Activated CD4-positive, alpha-beta T cell treated with anti-CD3 and anti-CD28 coated beads, Interleukin-2, Interleukin-6, amounts not matched to agents 100 ng/mL and 50 ng/mL, durations not matched to agents 16 hours and 8 hours (primary cell): ENCODE measurements at regions not wholly inside any gene's neighbourhood (a gene's known extent, or its start where the extent isn't known, plus 50 kb on each side); places are given as distances from the start of the nearest gene placed in this dataset.
"Not testable (repeated sequence)": the region's sequence is repeated elsewhere in the genome, so short reads cannot be mapped to it uniquely, and the experiment has no call there.

Source experiments
- DNase-seq: peaks from one replicate; pipeline ENCODE4 v3.0.0-alpha.2; 2020

GRCh38 chr12:74293689-74294131, 243.9 kb upstream of the ATXN7L3B start:
- no peak for DNase-seq

- DNase-seq = no peak
Measured at GRCh38 chr12:74317078-74317601, 220.5 kb upstream of the ATXN7L3B start.

GRCh38 chr12:74317741-74318140, 219.9 kb upstream of the ATXN7L3B start:
- no peak for DNase-seq

- no peak for DNase-seq
Measured at GRCh38 chr12:74319886-74320285, 217.7 kb upstream of the ATXN7L3B start.

GRCh38 chr12:74321381-74321780, 216.3 kb upstream of the ATXN7L3B start:
- DNase-seq = no peak

- DNase-seq = no peak
Measured at GRCh38 chr12:74322792-74323191, 214.8 kb upstream of the ATXN7L3B start.

GRCh38 chr12:74328623-74329022, 209.0 kb upstream of the ATXN7L3B start:
- DNase-seq = no peak

GRCh38 chr12:74334780-74335179, 202.9 kb upstream of the ATXN7L3B start:
- DNase-seq = no peak

GRCh38 chr12:74337951-74338350, 199.7 kb upstream of the ATXN7L3B start:
- no peak for DNase-seq

- DNase-seq = no peak
Measured at GRCh38 chr12:74339211-74339610, 198.4 kb upstream of the ATXN7L3B start.

GRCh38 chr12:74349925-74350324, 187.7 kb upstream of the ATXN7L3B start:
- DNase-seq = no peak

- peak; percentile 44 for DNase-seq
Measured at GRCh38 chr12:74365178-74365964, 172.3 kb upstream of the ATXN7L3B start.

GRCh38 chr12:74370608-74371216, 166.9 kb upstream of the ATXN7L3B start:
- DNase-seq = no peak

GRCh38 chr12:74379114-74379513, 158.5 kb upstream of the ATXN7L3B start:
- DNase-seq = no peak

GRCh38 chr12:74381958-74382357, 155.7 kb upstream of the ATXN7L3B start:
- no peak for DNase-seq

GRCh38 chr12:74382983-74383382, 154.7 kb upstream of the ATXN7L3B start:
- DNase-seq = no peak

- DNase-seq = no peak
Measured at GRCh38 chr12:74391283-74391682, 146.4 kb upstream of the ATXN7L3B start.

GRCh38 chr12:74393272-74393671, 144.4 kb upstream of the ATXN7L3B start:
- DNase-seq = no peak

- DNase-seq = no peak
Measured at GRCh38 chr12:74394647-74395046, 143.0 kb upstream of the ATXN7L3B start.

- no peak for DNase-seq
Measured at GRCh38 chr12:74401035-74401434, 136.6 kb upstream of the ATXN7L3B start.

GRCh38 chr12:74401966-74402365, 135.7 kb upstream of the ATXN7L3B start:
- no peak for DNase-seq

- not testable (repeated sequence) for DNase-seq
Measured at GRCh38 chr12:74403221-74403470, 134.5 kb upstream of the ATXN7L3B start.

- no peak for DNase-seq
Measured at GRCh38 chr12:74408601-74409166, 129.0 kb upstream of the ATXN7L3B start.

GRCh38 chr12:74412606-74413230, 124.9 kb upstream of the ATXN7L3B start:
- DNase-seq = peak; percentile 11
